OCI-LY3 (cell line): ENCODE measurements at regions not wholly inside any gene's neighbourhood (a gene's known extent, or its start where the extent isn't known, plus 50 kb on each side); places are given as distances from the start of the nearest gene placed in this dataset.

Experiments
- EZH2phosphoT487 ChIP-seq: fragments of 200-600 bp; shearing (Covaris generic); IDR thresholded peaks from 2 replicates; pipeline ENCODE4 v1.6.1; 2018; ENCODE audit warnings: antibody characterized with exemption, mixed run types, low read depth
- TF ChIP-seq, protein P1 (sequence below): fragments of 200-600, 300-600 bp; sonication (generic); IDR thresholded peaks from 2 replicates; pipeline ENCODE4 v1.5.1; 2014; ENCODE audit warnings: antibody characterized with exemption, low read length, low read depth

DNA sequence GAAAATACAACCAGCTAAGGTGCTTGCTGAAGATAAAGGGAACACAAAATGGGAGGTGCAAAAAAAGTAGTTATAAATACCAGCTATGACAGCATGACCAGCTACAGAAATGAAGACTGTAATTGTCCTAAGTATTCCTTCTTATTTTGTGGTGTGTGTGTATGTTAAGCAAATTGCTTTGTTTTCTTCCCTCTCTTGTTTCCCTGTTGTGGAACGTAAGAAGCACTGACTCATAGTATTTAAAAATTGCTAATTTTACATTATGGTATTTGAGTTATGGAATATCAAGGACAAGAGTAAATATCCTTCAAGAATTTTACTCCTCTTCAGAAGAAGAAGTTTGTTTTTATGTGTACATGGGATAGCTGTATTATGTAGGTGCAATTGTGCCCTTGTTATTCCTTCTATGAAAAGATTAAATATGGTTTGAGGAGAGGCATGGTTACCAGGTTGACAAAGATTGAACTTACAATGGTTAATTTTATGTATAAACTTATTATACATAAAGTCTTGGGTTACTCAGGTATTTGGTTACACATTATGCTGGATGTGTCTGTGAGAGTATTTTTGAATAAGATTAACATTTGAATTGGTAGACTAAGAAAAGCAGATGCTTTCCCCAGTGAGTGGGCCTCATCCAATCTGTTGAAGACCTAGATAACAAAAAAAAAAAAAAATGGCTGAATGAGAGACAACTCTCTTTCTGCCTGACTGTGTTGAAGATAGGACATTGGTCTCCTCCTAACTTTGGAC is 1132.1 kb upstream of the ALCAM start:
- TF ChIP-seq, protein P1, sequence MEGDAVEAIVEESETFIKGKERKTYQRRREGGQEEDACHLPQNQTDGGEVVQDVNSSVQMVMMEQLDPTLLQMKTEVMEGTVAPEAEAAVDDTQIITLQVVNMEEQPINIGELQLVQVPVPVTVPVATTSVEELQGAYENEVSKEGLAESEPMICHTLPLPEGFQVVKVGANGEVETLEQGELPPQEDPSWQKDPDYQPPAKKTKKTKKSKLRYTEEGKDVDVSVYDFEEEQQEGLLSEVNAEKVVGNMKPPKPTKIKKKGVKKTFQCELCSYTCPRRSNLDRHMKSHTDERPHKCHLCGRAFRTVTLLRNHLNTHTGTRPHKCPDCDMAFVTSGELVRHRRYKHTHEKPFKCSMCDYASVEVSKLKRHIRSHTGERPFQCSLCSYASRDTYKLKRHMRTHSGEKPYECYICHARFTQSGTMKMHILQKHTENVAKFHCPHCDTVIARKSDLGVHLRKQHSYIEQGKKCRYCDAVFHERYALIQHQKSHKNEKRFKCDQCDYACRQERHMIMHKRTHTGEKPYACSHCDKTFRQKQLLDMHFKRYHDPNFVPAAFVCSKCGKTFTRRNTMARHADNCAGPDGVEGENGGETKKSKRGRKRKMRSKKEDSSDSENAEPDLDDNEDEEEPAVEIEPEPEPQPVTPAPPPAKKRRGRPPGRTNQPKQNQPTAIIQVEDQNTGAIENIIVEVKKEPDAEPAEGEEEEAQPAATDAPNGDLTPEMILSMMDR = no peak
- TF ChIP-seq EZH2phosphoT487 = no peak
